GM19240 (cell line): ENCODE measurements at regions not wholly inside any gene's neighbourhood (a gene's known extent, or its start where the extent isn't known, plus 50 kb on each side); places are given as distances from the start of the nearest gene placed in this dataset.
"Not testable (repeated sequence)": the region's sequence is repeated elsewhere in the genome, so short reads cannot be mapped to it uniquely, and the experiment has no call there.

Experiments
- DNase-seq: peaks from one replicate; pipeline ENCODE4 v3.0.0; 2011; ENCODE audit warnings: low spot score; ENCODE audit not compliant: insufficient read length

- DNase-seq: no peak
Measured at GRCh38 chr3:20406611-20407011, 220.6 kb upstream of the SGO1 start.

- DNase-seq: no peak
Measured at GRCh38 chr3:20405744-20406143, 219.7 kb upstream of the SGO1 start.

GRCh38 chr3:20405231-20405630 is 219.2 kb upstream of the SGO1 start:
- no peak for DNase-seq

- DNase-seq: no peak
Measured at GRCh38 chr3:20404741-20405100, 218.7 kb upstream of the SGO1 start.

GRCh38 chr3:20403986-20404740 is 218.2 kb upstream of the SGO1 start:
- DNase-seq: no peak

GRCh38 chr3:20401253-20401652 is 215.2 kb upstream of the SGO1 start:
- no peak for DNase-seq

GRCh38 chr3:20400686-20401085 is 214.7 kb upstream of the SGO1 start:
- no peak for DNase-seq

GRCh38 chr3:20400281-20400680 is 214.3 kb upstream of the SGO1 start:
- DNase-seq: no peak

GRCh38 chr3:20396335-20396734 is 210.3 kb upstream of the SGO1 start:
- no peak for DNase-seq

- no peak for DNase-seq
Measured at GRCh38 chr3:20395692-20396091, 209.7 kb upstream of the SGO1 start.

- no peak for DNase-seq
Measured at GRCh38 chr3:20394243-20394642, 208.2 kb upstream of the SGO1 start.

- DNase-seq: no peak
Measured at GRCh38 chr3:20391644-20392043, 205.6 kb upstream of the SGO1 start.

- DNase-seq: no peak
Measured at GRCh38 chr3:20388971-20389370, 203.0 kb upstream of the SGO1 start.

- no peak for DNase-seq
Measured at GRCh38 chr3:20380295-20380694, 194.3 kb upstream of the SGO1 start.

- no peak for DNase-seq
Measured at GRCh38 chr3:20378315-20378714, 192.3 kb upstream of the SGO1 start.

- DNase-seq: no peak
Measured at GRCh38 chr3:20376665-20377217, 190.7 kb upstream of the SGO1 start.

GRCh38 chr3:20375302-20375701 is 189.3 kb upstream of the SGO1 start:
- DNase-seq: no peak

- DNase-seq: not testable (repeated sequence)
Measured at GRCh38 chr3:20370273-20371063, 184.5 kb upstream of the SGO1 start.

GRCh38 chr3:20361000-20361399 is 175.0 kb upstream of the SGO1 start:
- DNase-seq: no peak

GRCh38 chr3:20353286-20353685 is 167.3 kb upstream of the SGO1 start:
- DNase-seq: no peak

- DNase-seq: no peak
Measured at GRCh38 chr3:20352546-20353179, 166.7 kb upstream of the SGO1 start.

- no peak for DNase-seq
Measured at GRCh38 chr3:20350449-20350848, 164.4 kb upstream of the SGO1 start.
